Hepatocyte (in vitro differentiated cells): ENCODE measurements at regions not wholly inside any gene's neighbourhood (a gene's known extent, or its start where the extent isn't known, plus 50 kb on each side); places are given as distances from the start of the nearest gene placed in this dataset.

Experiments
- DNase-seq: peaks from one replicate; pipeline ENCODE4 v3.0.0-alpha.2; 2016; ENCODE audit warnings: low spot score
- H2AFZ ChIP-seq: fragments of 200-600 bp; sonication (generic); 2 replicates; pipeline ENCODE4 v1.6.0; 2016; ENCODE audit warnings: antibody characterized with exemption, mild to moderate bottlenecking
- H3K27ac ChIP-seq: fragments of 200-600 bp; sonication (generic); 2 replicates; pipeline ENCODE4 v1.5.1; 2016; ENCODE audit warnings: mild to moderate bottlenecking
- H3K27me3 ChIP-seq: fragments of 200-600 bp; sonication (generic); 2 replicates; pipeline ENCODE4 v1.6.1; 2016
- H3K36me3 ChIP-seq: fragments of 200-600 bp; sonication (generic); replicated peaks from 2 replicates; pipeline ENCODE4 v1.5.1; 2016; ENCODE audit warnings: low read depth; ENCODE audit not compliant: insufficient read depth
- H3K4me1 ChIP-seq: fragments of 200-600 bp; sonication (generic); 2 replicates; pipeline ENCODE4 v1.5.1; 2016; ENCODE audit warnings: mild to moderate bottlenecking, moderate library complexity; ENCODE audit not compliant: insufficient read depth
- H3K4me2 ChIP-seq: fragments of 200-600 bp; sonication (generic); 2 replicates; pipeline ENCODE4 v1.6.0; 2016
- H3K4me3 ChIP-seq: fragments of 200-600 bp; sonication (generic); 2 replicates; pipeline ENCODE4 v1.5.1; 2016; ENCODE audit warnings: mild to moderate bottlenecking
- H3K79me2 ChIP-seq: fragments of 200-600 bp; sonication (generic); 2 replicates; pipeline ENCODE4 v1.6.0; 2017; ENCODE audit warnings: mild to moderate bottlenecking
- H3K9me2 ChIP-seq: fragments of 200-600 bp; sonication (generic); replicated peaks from 2 replicates; pipeline ENCODE4 v1.6.0; 2017; ENCODE audit warnings: mild to moderate bottlenecking; ENCODE audit not compliant: insufficient read depth
- H3K9me3 ChIP-seq: fragments of 200-600 bp; sonication (generic); 2 replicates; pipeline ENCODE4 v1.5.1; 2016; ENCODE audit warnings: low read depth, mild to moderate bottlenecking
- H4K20me1 ChIP-seq: fragments of 200-600 bp; sonication (generic); 2 replicates; pipeline ENCODE4 v1.6.0; 2016; ENCODE audit warnings: mild to moderate bottlenecking; ENCODE audit not compliant: insufficient read depth, poor library complexity, severe bottlenecking
- EZH2 ChIP-seq: fragments of 200-600 bp; sonication (generic); IDR thresholded peaks from 2 replicates; pipeline ENCODE4 v1.6.1; 2016; ENCODE audit warnings: antibody characterized with exemption, mild to moderate bottlenecking, borderline replicate concordance
- EZH2phosphoT487 ChIP-seq: fragments of 200-600 bp; sonication (generic); IDR thresholded peaks from one replicate; pipeline ENCODE4 v1.6.1; 2018; ENCODE audit warnings: antibody characterized with exemption, mild to moderate bottlenecking, low read depth, moderate library complexity; ENCODE audit not compliant: unreplicated experiment, severe bottlenecking
- WGBS: methylation state at CpG from one replicate; pipeline ENCODE4 v1.1.6; 2016; ENCODE audit warnings: low lambda C conversion rate; ENCODE audit errors: missing lambda C conversion rate; 5-methylcytosine and 5-hydroxymethylcytosine counted together
- TF ChIP-seq, protein P1 (sequence below): fragments of 200-600 bp; sonication (generic); IDR thresholded peaks from 2 replicates; pipeline ENCODE4 v1.5.1; 2016; ENCODE audit warnings: antibody characterized with exemption, mild to moderate bottlenecking; ENCODE audit not compliant: poor library complexity

GRCh38 chr14:22341049-22341448, 248.0 kb downstream of the DAD1 start:
- H3K27me3 ChIP-seq: no peaks in the 10 kb centered on the region
- no peaks in the 10 kb centered on the region for H3K79me2 ChIP-seq
- WGBS: 83% methylated on average over 3 of the region's 3 CpGs
- H3K9me3 ChIP-seq: no peaks in the 10 kb centered on the region
- no peak overlapping the region for H3K4me3 ChIP-seq
- no peak for DNase-seq
- H3K27ac ChIP-seq: no peak overlapping the region
- H3K4me1 ChIP-seq: peaks cover 3% of the 10 kb centered on the region
- H4K20me1 ChIP-seq: no peaks in the 10 kb centered on the region
- H2AFZ ChIP-seq: no peak overlapping the region
- H3K4me2 ChIP-seq: no peak overlapping the region
- TF ChIP-seq, protein P1, sequence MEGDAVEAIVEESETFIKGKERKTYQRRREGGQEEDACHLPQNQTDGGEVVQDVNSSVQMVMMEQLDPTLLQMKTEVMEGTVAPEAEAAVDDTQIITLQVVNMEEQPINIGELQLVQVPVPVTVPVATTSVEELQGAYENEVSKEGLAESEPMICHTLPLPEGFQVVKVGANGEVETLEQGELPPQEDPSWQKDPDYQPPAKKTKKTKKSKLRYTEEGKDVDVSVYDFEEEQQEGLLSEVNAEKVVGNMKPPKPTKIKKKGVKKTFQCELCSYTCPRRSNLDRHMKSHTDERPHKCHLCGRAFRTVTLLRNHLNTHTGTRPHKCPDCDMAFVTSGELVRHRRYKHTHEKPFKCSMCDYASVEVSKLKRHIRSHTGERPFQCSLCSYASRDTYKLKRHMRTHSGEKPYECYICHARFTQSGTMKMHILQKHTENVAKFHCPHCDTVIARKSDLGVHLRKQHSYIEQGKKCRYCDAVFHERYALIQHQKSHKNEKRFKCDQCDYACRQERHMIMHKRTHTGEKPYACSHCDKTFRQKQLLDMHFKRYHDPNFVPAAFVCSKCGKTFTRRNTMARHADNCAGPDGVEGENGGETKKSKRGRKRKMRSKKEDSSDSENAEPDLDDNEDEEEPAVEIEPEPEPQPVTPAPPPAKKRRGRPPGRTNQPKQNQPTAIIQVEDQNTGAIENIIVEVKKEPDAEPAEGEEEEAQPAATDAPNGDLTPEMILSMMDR: no peak
- TF ChIP-seq EZH2phosphoT487 (no peak), EZH2 (no peak)
- H3K36me3 ChIP-seq: no peaks in the 10 kb centered on the region
- no peaks in the 10 kb centered on the region for H3K9me2 ChIP-seq

GRCh38 chr14:22338917-22339715, 249.9 kb downstream of the DAD1 start:
- Histone ChIP-seq H3K27me3 (no peaks in the 10 kb centered on the region), H3K4me3 (no peak overlapping the region), H3K4me1 (peaks cover 3% of the 10 kb centered on the region), H3K4me2 (no peak overlapping the region), H4K20me1 (no peaks in the 10 kb centered on the region), H3K27ac (no peak overlapping the region), H3K36me3 (no peaks in the 10 kb centered on the region), H3K9me3 (no peaks in the 10 kb centered on the region), H3K79me2 (no peaks in the 10 kb centered on the region), H2AFZ (no peak overlapping the region), H3K9me2 (no peaks in the 10 kb centered on the region)
- TF ChIP-seq, protein P1: no peak
- TF ChIP-seq EZH2phosphoT487: no peak
- no peak for TF ChIP-seq EZH2
- no peak for DNase-seq
- WGBS: 80% methylated on average over 8 of the region's 8 CpGs

DNA sequence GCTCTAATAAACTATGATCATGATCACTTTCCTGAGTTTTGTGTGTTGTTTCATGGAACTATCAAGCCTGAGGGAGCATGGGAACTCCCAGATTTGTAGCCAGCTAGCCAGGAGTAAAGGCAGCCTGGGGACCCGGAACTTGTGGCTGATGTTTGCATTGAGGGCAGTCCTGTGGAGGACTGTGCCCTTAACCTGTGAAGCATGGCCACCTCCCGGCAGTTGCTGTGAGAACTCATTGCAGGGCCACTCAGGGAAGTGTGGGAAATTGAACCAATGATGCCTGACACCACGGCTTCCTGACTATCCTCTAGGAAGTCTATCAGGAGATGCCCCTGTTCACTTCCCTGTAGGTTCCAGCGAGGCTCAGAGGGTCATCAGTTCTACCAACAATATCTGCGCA, 250.6 kb downstream of the DAD1 start:
- Histone ChIP-seq H2AFZ (no peak overlapping the region), H3K9me2 (no peaks in the 10 kb centered on the region), H3K27ac (no peak overlapping the region), H3K4me1 (peaks cover 3% of the 10 kb centered on the region), H3K79me2 (no peaks in the 10 kb centered on the region), H3K4me2 (no peak overlapping the region), H3K36me3 (no peaks in the 10 kb centered on the region), H3K9me3 (no peaks in the 10 kb centered on the region), H3K4me3 (no peak overlapping the region), H4K20me1 (no peaks in the 10 kb centered on the region), H3K27me3 (no peaks in the 10 kb centered on the region)
- no peak for TF ChIP-seq EZH2phosphoT487
- TF ChIP-seq, protein P1: no peak
- no peak for TF ChIP-seq EZH2
- 96% methylated on average over 5 of the region's 5 CpGs for WGBS
- no peak for DNase-seq
